IMR-90 (cell line): ENCODE measurements at regions not wholly inside any gene's neighbourhood (a gene's known extent, or its start where the extent isn't known, plus 50 kb on each side); places are given as distances from the start of the nearest gene placed in this dataset.

Experiments used
- MAFK ChIP-seq: IDR thresholded peaks from 2 replicates; pipeline ENCODE4 v1.6.1; 2012; ENCODE audit warnings: low read depth, low read length, improper control_type of control experiment
- MAZ ChIP-seq: IDR thresholded peaks from 2 replicates; pipeline ENCODE4 v1.6.1; 2012; ENCODE audit warnings: low read depth, mild to moderate bottlenecking, low read length, improper control_type of control experiment, moderate library complexity, borderline replicate concordance
- MXI1 ChIP-seq: IDR thresholded peaks from 2 replicates; pipeline ENCODE4 v1.6.1; 2012; ENCODE audit warnings: low read depth, mild to moderate bottlenecking, low read length, moderate library complexity, borderline replicate concordance
- NFE2L2 ChIP-seq: fragments of 150-350 bp; IDR thresholded peaks from 2 replicates; pipeline ENCODE4 v1.6.1; 2016; ENCODE audit warnings: low read depth, mild to moderate bottlenecking, low read length
- RAD21 ChIP-seq: IDR thresholded peaks from 2 replicates; pipeline ENCODE4 v1.6.1; 2012; ENCODE audit warnings: low read length, improper control_type of control experiment
- TF ChIP-seq, protein P1 (sequence below): conservative IDR thresholded peaks from 2 replicates; pipeline ENCODE4 v1.5.1; 2012; ENCODE audit warnings: mild to moderate bottlenecking, low read depth, low read length, improper control_type of control experiment

DNA sequence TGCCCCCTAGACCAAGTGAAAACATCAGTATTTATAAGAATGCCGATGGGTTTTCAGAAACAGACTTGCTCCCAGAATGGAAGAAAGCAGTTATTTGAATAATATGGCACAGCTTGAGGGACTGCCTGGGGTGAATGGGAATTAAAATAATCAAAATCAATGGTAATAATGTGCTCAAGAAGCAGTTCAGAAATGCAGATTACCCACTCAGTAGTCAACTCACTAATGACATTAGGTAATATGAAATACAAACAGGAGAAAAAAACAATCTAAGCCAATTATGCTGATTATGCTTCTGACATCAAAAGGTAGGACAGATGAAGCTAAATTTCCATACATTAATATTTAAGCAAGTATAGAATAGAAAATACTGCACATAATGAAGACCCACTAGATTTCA is 179.3 kb downstream of the ENC1 start:
- no peak for TF ChIP-seq MXI1
- TF ChIP-seq, protein P1, sequence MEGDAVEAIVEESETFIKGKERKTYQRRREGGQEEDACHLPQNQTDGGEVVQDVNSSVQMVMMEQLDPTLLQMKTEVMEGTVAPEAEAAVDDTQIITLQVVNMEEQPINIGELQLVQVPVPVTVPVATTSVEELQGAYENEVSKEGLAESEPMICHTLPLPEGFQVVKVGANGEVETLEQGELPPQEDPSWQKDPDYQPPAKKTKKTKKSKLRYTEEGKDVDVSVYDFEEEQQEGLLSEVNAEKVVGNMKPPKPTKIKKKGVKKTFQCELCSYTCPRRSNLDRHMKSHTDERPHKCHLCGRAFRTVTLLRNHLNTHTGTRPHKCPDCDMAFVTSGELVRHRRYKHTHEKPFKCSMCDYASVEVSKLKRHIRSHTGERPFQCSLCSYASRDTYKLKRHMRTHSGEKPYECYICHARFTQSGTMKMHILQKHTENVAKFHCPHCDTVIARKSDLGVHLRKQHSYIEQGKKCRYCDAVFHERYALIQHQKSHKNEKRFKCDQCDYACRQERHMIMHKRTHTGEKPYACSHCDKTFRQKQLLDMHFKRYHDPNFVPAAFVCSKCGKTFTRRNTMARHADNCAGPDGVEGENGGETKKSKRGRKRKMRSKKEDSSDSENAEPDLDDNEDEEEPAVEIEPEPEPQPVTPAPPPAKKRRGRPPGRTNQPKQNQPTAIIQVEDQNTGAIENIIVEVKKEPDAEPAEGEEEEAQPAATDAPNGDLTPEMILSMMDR: no peak
- TF ChIP-seq MAFK: no peak
- TF ChIP-seq RAD21: no peak
- TF ChIP-seq MAZ: no peak
- no peak for TF ChIP-seq NFE2L2
